ENCODE measurements at regions not wholly inside any gene's neighbourhood (a gene's known extent, or its start where the extent isn't known, plus 50 kb on each side); places are given as distances from the start of the nearest gene placed in this dataset.

- Histone ChIP-seq H3K79me2 (replicated peaks; ENCODE audit: insufficient read depth) (no peaks in the 10 kb centered on the region), H4K20me1 (replicated peaks; ENCODE audit: insufficient read depth) (no peaks in the 10 kb centered on the region; the same call in 1 of the 2 replicates), H3K4me1 (ENCODE audit: insufficient read depth) (no peaks in the 10 kb centered on the region), H3K4me3 (no peak overlapping the region), H3F3A (replicated peaks; ENCODE audit: low read depth) (no peaks in the 10 kb centered on the region), H2AFZ (no peak overlapping the region), H3K4me2 (no peak overlapping the region), H3K36me3 (ENCODE audit: insufficient read depth) (no peaks in the 10 kb centered on the region), H3K27me3 (ENCODE audit: insufficient read depth) (no peaks in the 10 kb centered on the region), H3K9me2 (ENCODE audit: insufficient read depth) (no peaks in the 10 kb centered on the region), H3K27ac (ENCODE audit: low read depth) (no peak overlapping the region)
- H3K36me3 Mint-ChIP-seq (ENCODE audit: low read depth), result no peaks in the 10 kb centered on the region
- DNase-seq (ENCODE audit: low spot score) (no peak), ATAC-seq (peak; percentile 9; the same call in 2 of the 3 replicates)
- H3K27me3 Mint-ChIP-seq (ENCODE audit: insufficient read depth, low read depth, poor library complexity), result peaks cover 5% of the 10 kb centered on the region
- no peaks in the 10 kb centered on the region for H3K9me3 Mint-ChIP-seq
- TF ChIP-seq STAT1 (IDR thresholded peaks at IDR 0.05; ENCODE audit: unreplicated experiment) (no peak), CREB1 (CRISPR knock-in tag; IDR thresholded peaks at IDR 0.05; ENCODE audit: low read depth) (no peak), NANOG (IDR thresholded peaks at IDR 0.05; ENCODE audit: borderline replicate concordance) (no peak), REST (IDR thresholded peaks at IDR 0.05; ENCODE audit: unreplicated experiment) (no peak), ZNF462 (CRISPR knock-in tag; IDR thresholded peaks at IDR 0.05) (no peak), POLR2AphosphoS5 (IDR thresholded peaks at IDR 0.05; ENCODE audit: low read depth) (no peak), JUNB (IDR thresholded peaks at IDR 0.05; ENCODE audit: unreplicated experiment) (no peak), EZH2 (IDR thresholded peaks at IDR 0.05; ENCODE audit: low read depth, unreplicated experiment) (no peak), EZH2phosphoT487 (IDR thresholded peaks at IDR 0.05; ENCODE audit: unreplicated experiment) (no peak), ZNF331 (CRISPR knock-in tag; IDR thresholded peaks at IDR 0.05; ENCODE audit: low read depth) (no peak), ZNF114 (CRISPR knock-in tag; IDR thresholded peaks at IDR 0.05) (no peak)
- TF ChIP-seq, protein P1, sequence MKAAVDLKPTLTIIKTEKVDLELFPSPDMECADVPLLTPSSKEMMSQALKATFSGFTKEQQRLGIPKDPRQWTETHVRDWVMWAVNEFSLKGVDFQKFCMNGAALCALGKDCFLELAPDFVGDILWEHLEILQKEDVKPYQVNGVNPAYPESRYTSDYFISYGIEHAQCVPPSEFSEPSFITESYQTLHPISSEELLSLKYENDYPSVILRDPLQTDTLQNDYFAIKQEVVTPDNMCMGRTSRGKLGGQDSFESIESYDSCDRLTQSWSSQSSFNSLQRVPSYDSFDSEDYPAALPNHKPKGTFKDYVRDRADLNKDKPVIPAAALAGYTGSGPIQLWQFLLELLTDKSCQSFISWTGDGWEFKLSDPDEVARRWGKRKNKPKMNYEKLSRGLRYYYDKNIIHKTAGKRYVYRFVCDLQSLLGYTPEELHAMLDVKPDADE (IDR thresholded peaks at IDR 0.05), result no peak
- TF ChIP-seq, protein P2, sequence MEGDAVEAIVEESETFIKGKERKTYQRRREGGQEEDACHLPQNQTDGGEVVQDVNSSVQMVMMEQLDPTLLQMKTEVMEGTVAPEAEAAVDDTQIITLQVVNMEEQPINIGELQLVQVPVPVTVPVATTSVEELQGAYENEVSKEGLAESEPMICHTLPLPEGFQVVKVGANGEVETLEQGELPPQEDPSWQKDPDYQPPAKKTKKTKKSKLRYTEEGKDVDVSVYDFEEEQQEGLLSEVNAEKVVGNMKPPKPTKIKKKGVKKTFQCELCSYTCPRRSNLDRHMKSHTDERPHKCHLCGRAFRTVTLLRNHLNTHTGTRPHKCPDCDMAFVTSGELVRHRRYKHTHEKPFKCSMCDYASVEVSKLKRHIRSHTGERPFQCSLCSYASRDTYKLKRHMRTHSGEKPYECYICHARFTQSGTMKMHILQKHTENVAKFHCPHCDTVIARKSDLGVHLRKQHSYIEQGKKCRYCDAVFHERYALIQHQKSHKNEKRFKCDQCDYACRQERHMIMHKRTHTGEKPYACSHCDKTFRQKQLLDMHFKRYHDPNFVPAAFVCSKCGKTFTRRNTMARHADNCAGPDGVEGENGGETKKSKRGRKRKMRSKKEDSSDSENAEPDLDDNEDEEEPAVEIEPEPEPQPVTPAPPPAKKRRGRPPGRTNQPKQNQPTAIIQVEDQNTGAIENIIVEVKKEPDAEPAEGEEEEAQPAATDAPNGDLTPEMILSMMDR (conservative IDR thresholded peaks at IDR 0.05; ENCODE audit: low read depth in 2 of 2), result no peak
- no peak overlapping the region for H3K4me3 Mint-ChIP-seq
- no peak overlapping the region for H3K27ac Mint-ChIP-seq
- H3K4me1 Mint-ChIP-seq, result peaks cover 5% of the 10 kb centered on the region; the same call in 2 of the 3 replicates
Measured at GRCh38 chr2:10216677-10217488, 85.8 kb upstream of the HPCAL1 start.
